Adrenal gland (tissue), 9 donors: ENCODE measurements at regions not wholly inside any gene's neighbourhood (a gene's known extent, or its start where the extent isn't known, plus 50 kb on each side); places are given as distances from the start of the nearest gene placed in this dataset.

Experiments used
- DNase-seq, 7 donors: peaks; one replicate each; pipeline ENCODE4 v3.0.0-alpha.2; 2019 to 2020
- H3K27ac ChIP-seq, 5 donors: fragments of 200-600 bp; sonication (generic) in 4 of 5; 1 replicate in 3 of 5; 2 replicates in 2 of 5; pipeline versions ENCODE4 v1.5.1 to v1.8.0; 2016 to 2020; ENCODE audit warnings: mild to moderate bottlenecking in 1 of 5
- H3K27me3 ChIP-seq: fragments of 200-600 bp; 2 replicates; pipeline ENCODE4 v1.8.0; 2021
- H3K36me3 ChIP-seq, 2 donors: fragments of 200-600 bp; replicated peaks in 1 of 2; 1 replicate in 1 of 2; 2 replicates in 1 of 2; pipeline versions ENCODE4 v1.5.1 to v1.8.0; 2018 to 2022
- H3K4me1 ChIP-seq, 2 donors: fragments of 200-600 bp; replicated peaks in 1 of 2; 1 replicate in 1 of 2; 2 replicates in 1 of 2; pipeline versions ENCODE4 v1.5.1 to v1.8.0; 2018 to 2021
- H3K4me3 ChIP-seq, 4 donors: fragments of 200-600 bp; sonication (generic) in 3 of 4; one replicate each; pipeline ENCODE4 v1.5.1; 2016 to 2018
- H3K9me3 ChIP-seq, 3 donors: fragments of 200-600 bp; sonication (generic) in 1 of 3; replicated peaks in 1 of 3; 1 replicate in 2 of 3; 2 replicates in 1 of 3; pipeline versions ENCODE4 v1.5.1 to v1.8.0; 2016 to 2021
- POLR2A ChIP-seq, 2 donors: fragments of 450-650 bp; IDR thresholded peaks; one replicate each; pipeline ENCODE4 v1.6.1; 2017; ENCODE audit warnings: antibody characterized with exemption in 2 of 2, mild to moderate bottlenecking in 2 of 2, moderate library complexity in 1 of 2
- WGBS, 4 donors: extraction: QIAGEN DNeasy Blood & Tissue Kit in 2 of 4; methylation state at CpG; one replicate each; pipeline versions ENCODE4 v1.1.5 to v1.1.7; 2013 to 2017; 5-methylcytosine and 5-hydroxymethylcytosine counted together
- intact Hi-C, 2 donors: fragments of 100-400 bp; cut with DNase I; formaldehyde crosslinking; loops; one replicate each; pipeline versions ENCODE4 v1.14.1 to v1.15.0; 2022 to 2023
- TF ChIP-seq, protein P1 (sequence below), 6 experiments: fragments of 450-650 bp in 4 of 6; fragments of 200-600 bp in 2 of 6; sonication (generic) in 1 of 6; IDR thresholded peaks; 1 replicate in 5 of 6; 2 replicates in 1 of 6; pipeline versions ENCODE4 v1.5.1 to v1.8.0; 2016 to 2021; ENCODE audit warnings: antibody characterized with exemption in 6 of 6, mild to moderate bottlenecking in 2 of 6, moderate library complexity in 1 of 6
- donor health status: healthy with polysubstance abuse.
- donor health status: Bipolar disorder and iron deficiency.
- donor health status: DM: yes; HTN: yes; CAD: no.
- donor health status: DM: no; HTN: no; CAD: no.
- donor health status: DM: no; HTN: no; CAD: no.

DNA sequence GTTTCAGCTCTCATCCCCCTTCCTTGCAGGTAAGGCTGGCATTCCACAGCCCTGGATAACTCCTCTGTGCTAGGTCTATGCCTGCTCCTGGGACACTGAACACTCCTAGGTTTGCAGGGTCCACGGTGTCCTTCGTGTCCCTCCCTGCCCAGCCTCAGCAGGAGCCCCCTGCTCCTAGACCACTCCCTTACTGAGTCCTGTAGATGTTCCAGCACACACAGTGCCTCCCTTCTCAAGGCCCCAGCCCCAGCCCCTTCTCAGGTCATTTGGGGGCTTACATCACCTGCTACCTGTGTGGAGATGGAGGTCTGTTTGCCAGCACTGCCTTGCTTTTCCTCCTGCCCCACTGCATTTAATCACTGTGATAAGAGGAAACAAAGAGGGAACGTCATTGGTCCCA, 146.4 kb upstream of the TNP1 start:
- no peak for DNase-seq
- 86 to 93% (median 90%) methylated on average over 3 of the region's 3 CpGs for WGBS, 4 donors
- intact Hi-C loops: no loop called here
- Histone ChIP-seq H3K36me3 (no peaks in the 10 kb centered on the region), H3K4me3 (no peak overlapping the region), H3K9me3 (no peaks in the 10 kb centered on the region), H3K4me1 (peaks cover 0 to 12% of the 10 kb centered on the region in 2 donors), H3K27ac (no peak overlapping the region), H3K27me3 (no peaks in the 10 kb centered on the region)
- TF ChIP-seq POLR2A (IDR thresholded peaks at IDR 0.05): no peak
- TF ChIP-seq, protein P1, sequence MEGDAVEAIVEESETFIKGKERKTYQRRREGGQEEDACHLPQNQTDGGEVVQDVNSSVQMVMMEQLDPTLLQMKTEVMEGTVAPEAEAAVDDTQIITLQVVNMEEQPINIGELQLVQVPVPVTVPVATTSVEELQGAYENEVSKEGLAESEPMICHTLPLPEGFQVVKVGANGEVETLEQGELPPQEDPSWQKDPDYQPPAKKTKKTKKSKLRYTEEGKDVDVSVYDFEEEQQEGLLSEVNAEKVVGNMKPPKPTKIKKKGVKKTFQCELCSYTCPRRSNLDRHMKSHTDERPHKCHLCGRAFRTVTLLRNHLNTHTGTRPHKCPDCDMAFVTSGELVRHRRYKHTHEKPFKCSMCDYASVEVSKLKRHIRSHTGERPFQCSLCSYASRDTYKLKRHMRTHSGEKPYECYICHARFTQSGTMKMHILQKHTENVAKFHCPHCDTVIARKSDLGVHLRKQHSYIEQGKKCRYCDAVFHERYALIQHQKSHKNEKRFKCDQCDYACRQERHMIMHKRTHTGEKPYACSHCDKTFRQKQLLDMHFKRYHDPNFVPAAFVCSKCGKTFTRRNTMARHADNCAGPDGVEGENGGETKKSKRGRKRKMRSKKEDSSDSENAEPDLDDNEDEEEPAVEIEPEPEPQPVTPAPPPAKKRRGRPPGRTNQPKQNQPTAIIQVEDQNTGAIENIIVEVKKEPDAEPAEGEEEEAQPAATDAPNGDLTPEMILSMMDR (IDR thresholded peaks at IDR 0.05): no peak

DNA sequence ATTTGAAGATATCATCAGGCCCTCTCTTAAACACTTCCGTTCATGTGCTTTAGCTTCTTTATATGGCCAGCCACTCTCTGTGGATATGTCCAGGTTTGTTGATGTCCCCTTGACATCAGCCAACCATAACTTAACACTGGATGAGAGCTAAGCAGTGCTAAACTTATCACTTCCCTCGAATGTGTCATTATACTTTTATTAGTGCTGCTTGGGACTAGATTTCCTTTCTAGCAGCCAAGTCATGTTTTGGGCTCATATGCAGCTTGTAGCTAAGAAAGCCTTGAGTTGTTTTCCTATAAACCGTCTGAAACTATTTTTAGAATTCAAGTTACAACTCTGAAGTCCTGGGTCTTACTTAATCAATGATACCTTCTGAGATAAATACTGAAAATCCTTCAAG, 144.8 kb upstream of the TNP1 start:
- Histone ChIP-seq H3K27me3 (no peaks in the 10 kb centered on the region), H3K9me3 (no peaks in the 10 kb centered on the region), H3K27ac (no peak overlapping the region), H3K4me1 (peaks cover 0 to 12% of the 10 kb centered on the region in 2 donors), H3K36me3 (no peaks in the 10 kb centered on the region), H3K4me3 (no peak overlapping the region)
- no peak for DNase-seq
- intact Hi-C loops: no loop called here
- TF ChIP-seq POLR2A (IDR thresholded peaks at IDR 0.05): no peak
- TF ChIP-seq, protein P1 (IDR thresholded peaks at IDR 0.05): no peak
- 35 to 47% (median 40%) methylated on average over 3 of the region's 3 CpGs for WGBS, 4 donors

- H3K36me3 ChIP-seq: no peaks in the 10 kb centered on the region
- intact Hi-C loops: no loop called here
- no peaks in the 10 kb centered on the region for H3K9me3 ChIP-seq
- no peak overlapping the region for H3K27ac ChIP-seq
- DNase-seq: no peak
- no peak overlapping the region for H3K4me3 ChIP-seq
- H3K4me1 ChIP-seq: peaks cover 0 to 12% of the 10 kb centered on the region in 2 donors
- no peaks in the 10 kb centered on the region for H3K27me3 ChIP-seq
- no peak for TF ChIP-seq POLR2A (IDR thresholded peaks at IDR 0.05)
- TF ChIP-seq, protein P1 (IDR thresholded peaks at IDR 0.05): no peak
- 83 to 89% (median 85%) methylated on average over 2 of the region's 2 CpGs for WGBS, 4 donors
These were observed 141.9 kb upstream of the TNP1 start for GRCh38 chr2:217001740-217002139.

GRCh38 chr2:217000406-217000805, 140.5 kb upstream of the TNP1 start:
- Histone ChIP-seq H3K4me1 (peaks cover 0 to 9% of the 10 kb centered on the region in 2 donors), H3K27ac (no peak overlapping the region), H3K27me3 (no peaks in the 10 kb centered on the region), H3K4me3 (no peak overlapping the region), H3K36me3 (no peaks in the 10 kb centered on the region), H3K9me3 (no peaks in the 10 kb centered on the region)
- TF ChIP-seq, protein P1 (IDR thresholded peaks at IDR 0.05): no peak
- TF ChIP-seq POLR2A (IDR thresholded peaks at IDR 0.05): no peak
- intact Hi-C loops: no loop called here
- DNase-seq: no peak
- 77 to 85% (median 84%) methylated on average over 3 of the region's 3 CpGs for WGBS, 4 donors
